HepG2 (cell line): ENCODE measurements at regions not wholly inside any gene's neighbourhood (a gene's known extent, or its start where the extent isn't known, plus 50 kb on each side); places are given as distances from the start of the nearest gene placed in this dataset.

ENCODE experiments used
- ATAC-seq: fragments of 200-7000 bp; cut with Tn5 transposase; 3 replicates; pipeline ENCODE4 v1.9.1; 2020; ENCODE audit warnings: mild to moderate bottlenecking, moderate library complexity
- BruUV-seq: library from RNA; stranded (reverse); fragments of 400-500 nt; replicated peaks from 2 replicates; lab custom pipeline; 2021; lab: Mats Ljungman, UMichigan
- CTCF ChIA-PET: fragments of 300-600 bp; formaldehyde crosslinking; extraction: SDS; loops from one replicate; lab custom pipeline; 2021; ENCODE audit warnings: low total read pairs, inconsistent platforms, low intra/inter-chr PET ratio; lab: Yijun Ruan, JAX
- POLR2A ChIA-PET: fragments of 350-600 bp; sonication (Branson Sonifier 250); formaldehyde crosslinking; loops from one replicate; lab custom pipeline; 2020; ENCODE audit warnings: antibody characterized with exemption, inconsistent platforms; lab: Yijun Ruan, JAX
- DNase-seq: peaks from one replicate; pipeline ENCODE4 v3.0.0-alpha.2; 2015; ENCODE audit warnings: low spot score
- FAIRE-seq: peaks from 3 replicates; lab custom pipeline; 2011; peaks lifted over from hg19 to GRCh38; lab: Jason Lieb, UNC
- H2AFZ ChIP-seq: one replicate; pipeline ENCODE4 v1.6.1; 2011; ENCODE audit warnings: low read length, inconsistent platforms
- H3K27ac ChIP-seq: fragments of 300-600 bp; 3 replicates; pipeline ENCODE4 v1.8.0; 2011; ENCODE audit warnings: mixed run types, mild to moderate bottlenecking, mixed read lengths, low read length, inconsistent platforms; ENCODE audit not compliant: insufficient read depth; ENCODE audit errors: extremely low read length
- H3K27me3 ChIP-seq, 2 experiments: fragments of 200-600 bp in 1 of 2; 2 replicates in 1 of 2; 3 replicates in 1 of 2; pipeline versions ENCODE4 v1.6.0 to v1.8.0; 2011; ENCODE audit warnings: low read length in 2 of 2, mild to moderate bottlenecking in 2 of 2, moderate library complexity in 2 of 2, inconsistent platforms in 1 of 2; ENCODE audit not compliant: insufficient read depth in 2 of 2, control insufficient read depth in 1 of 2
- H3K36me3 ChIP-seq, 2 experiments: fragments of 200-600 bp in 1 of 2; replicated peaks in 1 of 2; 2 replicates in 1 of 2; 3 replicates in 1 of 2; pipeline versions ENCODE4 v1.5.1 to v1.8.0; 2011; ENCODE audit warnings: low read length in 2 of 2, inconsistent platforms in 1 of 2; ENCODE audit not compliant: insufficient read depth in 2 of 2, control insufficient read depth in 1 of 2
- H3K4me1 ChIP-seq: 2 replicates; pipeline ENCODE4 v1.5.1; 2012; ENCODE audit warnings: low read length, inconsistent platforms; ENCODE audit not compliant: insufficient read depth
- H3K4me2 ChIP-seq: 2 replicates; pipeline ENCODE4 v1.6.0; 2011; ENCODE audit warnings: low read depth, low read length, inconsistent platforms
- H3K4me3 ChIP-seq, 3 experiments: fragments of 200-600 bp in 1 of 3; sonication (generic), shearing (Covaris generic) in 1 of 3; replicated peaks in 1 of 3; 2 replicates each; pipeline ENCODE4 v1.5.1; 2011 to 2016; ENCODE audit warnings: low read length in 3 of 3, inconsistent platforms in 2 of 3, low read depth in 2 of 3, mild to moderate bottlenecking in 2 of 3, control low read depth in 1 of 3, mixed read lengths in 1 of 3; ENCODE audit not compliant: insufficient read depth in 1 of 3
- H3K79me2 ChIP-seq: one replicate; pipeline ENCODE4 v1.6.1; 2011; ENCODE audit warnings: low read length, inconsistent platforms; ENCODE audit not compliant: insufficient read depth
- H3K9ac ChIP-seq: 2 replicates; pipeline ENCODE4 v1.6.0; 2011; ENCODE audit warnings: mild to moderate bottlenecking, low read depth, low read length, inconsistent platforms; ENCODE audit not compliant: insufficient read depth
- H3K9me3 ChIP-seq: 2 replicates; pipeline ENCODE4 v1.5.1; 2012; ENCODE audit warnings: mild to moderate bottlenecking, low read length
- H4K20me1 ChIP-seq: 2 replicates; pipeline ENCODE4 v1.6.0; 2011; ENCODE audit warnings: inconsistent platforms, mild to moderate bottlenecking, low read length, moderate library complexity; ENCODE audit not compliant: insufficient read depth
- BRD4 ChIP-seq: sonication (generic); formaldehyde crosslinking; IDR thresholded peaks from 2 replicates; pipeline ENCODE4 v1.4.0; 2020; ENCODE audit warnings: missing genetic modification reagents
- ELK4 ChIP-seq: sonication (generic); formaldehyde crosslinking; IDR thresholded peaks from 2 replicates; pipeline ENCODE4 v1.9.0; 2021; ENCODE audit warnings: missing genetic modification reagents, borderline replicate concordance
- GABPA ChIP-seq, 2 experiments: IDR thresholded peaks; 2 replicates each; pipeline ENCODE4 v1.6.1; 2011 to 2016; ENCODE audit warnings: low read depth in 2 of 2, low read length in 1 of 2, missing biosample characterization in 1 of 2, missing genetic modification characterization in 1 of 2
- HMGA1 ChIP-seq: sonication (generic); formaldehyde crosslinking; conservative IDR thresholded peaks from 2 replicates; pipeline ENCODE4 v1.4.0; 2020; ENCODE audit warnings: missing genetic modification reagents
- HOXA5 ChIP-seq: sonication (generic); formaldehyde crosslinking; IDR thresholded peaks from 2 replicates; pipeline ENCODE4 v1.4.0; 2020; ENCODE audit warnings: missing genetic modification reagents
- PHF21A ChIP-seq: sonication (generic); formaldehyde crosslinking; IDR thresholded peaks from 2 replicates; pipeline ENCODE4 v1.5.0; 2020; ENCODE audit warnings: mild to moderate bottlenecking, missing genetic modification reagents
- PHF5A ChIP-seq: IDR thresholded peaks from one replicate; pipeline ENCODE4 v1.6.1; 2018; ENCODE audit warnings: low read depth, missing genetic modification reagents; ENCODE audit not compliant: unreplicated experiment
- ZBTB21 ChIP-seq: sonication (generic); formaldehyde crosslinking; IDR thresholded peaks from 2 replicates; pipeline ENCODE4 v1.4.0; 2020; ENCODE audit warnings: missing genetic modification reagents
- ZFP62 ChIP-seq: sonication (generic); formaldehyde crosslinking; IDR thresholded peaks from 2 replicates; pipeline ENCODE4 v1.4.0; 2020; ENCODE audit warnings: missing genetic modification reagents
- ZNF350 ChIP-seq: sonication (generic); formaldehyde crosslinking; IDR thresholded peaks from 2 replicates; pipeline ENCODE4 v1.4.0; 2020; ENCODE audit warnings: mild to moderate bottlenecking, low read depth, missing genetic modification reagents, borderline replicate concordance
- ZNF567 ChIP-seq: sonication (generic); formaldehyde crosslinking; IDR thresholded peaks from 2 replicates; pipeline ENCODE4 v1.8.1; 2023; ENCODE audit warnings: mild to moderate bottlenecking, missing genetic modification reagents, borderline replicate concordance
- ZNF747 ChIP-seq: sonication (generic); formaldehyde crosslinking; IDR thresholded peaks from 2 replicates; pipeline ENCODE4 v1.8.1; 2023; ENCODE audit warnings: missing genetic modification reagents, mild to moderate bottlenecking, borderline replicate concordance
- ZNF883 ChIP-seq: sonication (generic); formaldehyde crosslinking; IDR thresholded peaks from 2 replicates; pipeline ENCODE4 v1.5.1; 2020; ENCODE audit warnings: mild to moderate bottlenecking, missing genetic modification reagents; ENCODE audit errors: not compliant biosample characterization
- WGBS: methylation state at CpG from one replicate; pipeline ENCODE4 v1.1.6; 2017; ENCODE audit warnings: low lambda C conversion rate; 5-methylcytosine and 5-hydroxymethylcytosine counted together
- in situ Hi-C: cut with HindIII; loops from 2 replicates; pipeline ENCODE4 v1.10.0; 2017; ENCODE audit warnings: low pct_unique_long_range_greater_than_20kb; ENCODE audit not compliant: extremely low pct_ligation_motif_present
- intact Hi-C: fragments of 100-400 bp; cut with micrococcal nuclease; formaldehyde crosslinking; loops from one replicate; pipeline ENCODE4 v1.10.0; 2022; ENCODE audit not compliant: unreplicated experiment
- TF ChIP-seq, protein P1 (sequence below): sonication (generic); formaldehyde crosslinking; IDR thresholded peaks from 2 replicates; pipeline ENCODE4 v1.5.1; 2020; ENCODE audit warnings: mild to moderate bottlenecking, missing genetic modification reagents, moderate library complexity
- TF ChIP-seq, protein P2 (sequence below): sonication (generic); formaldehyde crosslinking; IDR thresholded peaks from 2 replicates; pipeline ENCODE4 v1.5.0; 2020; ENCODE audit warnings: missing genetic modification reagents

DNA sequence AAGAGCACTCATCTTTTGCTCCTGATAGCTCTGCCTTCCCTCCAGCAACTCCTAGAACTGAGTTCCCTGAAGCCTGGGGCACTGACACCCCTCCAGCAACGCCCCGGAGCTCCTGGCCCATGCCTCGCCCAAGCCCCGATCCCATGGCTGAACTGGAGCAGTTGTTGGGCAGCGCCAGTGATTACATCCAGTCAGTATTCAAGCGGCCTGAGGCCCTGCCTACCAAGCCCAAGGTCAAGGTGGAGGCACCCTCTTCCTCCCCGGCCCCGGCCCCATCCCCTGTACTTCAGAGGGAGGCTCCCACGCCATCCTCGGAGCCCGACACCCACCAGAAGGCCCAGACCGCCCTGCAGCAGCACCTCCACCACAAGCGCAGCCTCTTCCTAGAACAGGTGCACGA lies 62.4 kb downstream of the TET3 start:
- H3K9me3 ChIP-seq: no peaks in the 10 kb centered on the region
- ChIA-PET POLR2A (no interaction called here), CTCF (no interaction called here)
- no peaks in the 10 kb centered on the region for H3K27me3 ChIP-seq
- FAIRE-seq (no peak), ATAC-seq (no peak), DNase-seq (no peak)
- no peak overlapping the region for H3K9ac ChIP-seq
- H3K4me2 ChIP-seq: no peak overlapping the region
- WGBS: 95% methylated on average over 14 of the region's 14 CpGs
- peaks cover 26% of the 10 kb centered on the region for H3K4me1 ChIP-seq
- H3K79me2 ChIP-seq: no peaks in the 10 kb centered on the region
- intact Hi-C loops (no loop called here), in situ Hi-C loops (no loop called here)
- no TSS peak for BruUV-seq
- H3K4me3 ChIP-seq: no peak overlapping the region
- H3K36me3 ChIP-seq: peaks cover 17 to 39% of the 10 kb centered on the region in 2 experiments
- no peak overlapping the region for H2AFZ ChIP-seq
- no peaks in the 10 kb centered on the region for H4K20me1 ChIP-seq
- TF ChIP-seq ZNF883 (CRISPR knock-in tag): no peak
- TF ChIP-seq ZNF747 (CRISPR knock-in tag): no peak
- no peak for TF ChIP-seq PHF21A (CRISPR knock-in tag)
- H3K27ac ChIP-seq: no peak overlapping the region

- DNase-seq: no peak
- Histone ChIP-seq H3K27me3 (no peaks in the 10 kb centered on the region), H3K9me3 (no peaks in the 10 kb centered on the region), H4K20me1 (no peaks in the 10 kb centered on the region), H3K36me3 (peaks cover 17 to 39% of the 10 kb centered on the region in 2 experiments), H3K4me1 (peaks cover 16% of the 10 kb centered on the region), H3K27ac (no peak overlapping the region), H2AFZ (no peak overlapping the region), H3K9ac (no peak overlapping the region), H3K4me3 (no peak overlapping the region), H3K79me2 (no peaks in the 10 kb centered on the region), H3K4me2 (no peak overlapping the region)
- no peak for FAIRE-seq
- ATAC-seq: no peak
- in situ Hi-C loops (no loop called here), intact Hi-C loops (no loop called here)
- ChIA-PET POLR2A (no interaction called here), CTCF (no interaction called here)
- 97% methylated on average over 7 of the region's 7 CpGs for WGBS
- no peak for TF ChIP-seq ELK4 (CRISPR knock-in tag)
- TF ChIP-seq, protein P1, sequence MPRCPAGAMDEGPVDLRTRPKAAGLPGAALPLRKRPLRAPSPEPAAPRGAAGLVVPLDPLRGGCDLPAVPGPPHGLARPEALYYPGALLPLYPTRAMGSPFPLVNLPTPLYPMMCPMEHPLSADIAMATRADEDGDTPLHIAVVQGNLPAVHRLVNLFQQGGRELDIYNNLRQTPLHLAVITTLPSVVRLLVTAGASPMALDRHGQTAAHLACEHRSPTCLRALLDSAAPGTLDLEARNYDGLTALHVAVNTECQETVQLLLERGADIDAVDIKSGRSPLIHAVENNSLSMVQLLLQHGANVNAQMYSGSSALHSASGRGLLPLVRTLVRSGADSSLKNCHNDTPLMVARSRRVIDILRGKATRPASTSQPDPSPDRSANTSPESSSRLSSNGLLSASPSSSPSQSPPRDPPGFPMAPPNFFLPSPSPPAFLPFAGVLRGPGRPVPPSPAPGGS: no peak
- no peak for TF ChIP-seq BRD4 (CRISPR knock-in tag)
- TF ChIP-seq ZBTB21 (CRISPR knock-in tag): no peak
- TF ChIP-seq, protein P2, sequence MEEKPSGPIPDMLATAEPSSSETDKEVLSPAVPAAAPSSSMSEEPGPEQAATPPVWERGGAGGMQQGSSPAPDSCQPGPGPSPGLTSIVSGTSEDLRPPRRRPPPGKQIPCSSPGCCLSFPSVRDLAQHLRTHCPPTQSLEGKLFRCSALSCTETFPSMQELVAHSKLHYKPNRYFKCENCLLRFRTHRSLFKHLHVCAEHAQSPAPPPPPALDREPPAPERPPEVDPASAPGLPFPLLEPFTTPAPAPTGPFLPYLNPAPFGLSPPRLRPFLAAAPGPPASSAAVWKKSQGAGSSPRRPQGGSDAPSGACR (CRISPR knock-in tag): no peak
- TF ChIP-seq ZNF567 (CRISPR knock-in tag): no peak
- no peak for TF ChIP-seq GABPA (IDR thresholded peaks at IDR 0.05; ENCODE audit: low read depth, low read length)
- no peak for TF ChIP-seq GABPA (CRISPR knock-in tag; IDR thresholded peaks at IDR 0.05; ENCODE audit: low read depth)
- TF ChIP-seq ZNF350: no peak
- no peak for TF ChIP-seq HOXA5
- no peak for TF ChIP-seq HMGA1 (CRISPR knock-in tag)
- TF ChIP-seq PHF5A (CRISPR knock-in tag): no peak
- TF ChIP-seq ZFP62 (CRISPR knock-in tag): no peak
- no TSS peak for BruUV-seq
These were observed 63.4 kb downstream of the TET3 start for GRCh38 chr2:74048147-74048546.
